CD14-positive monocyte (primary cell): ENCODE measurements at regions not wholly inside any gene's neighbourhood (a gene's known extent, or its start where the extent isn't known, plus 50 kb on each side); places are given as distances from the start of the nearest gene placed in this dataset.
"Not testable (repeated sequence)": the region's sequence is repeated elsewhere in the genome, so short reads cannot be mapped to it uniquely, and the experiment has no call there.

Experiments used
- DNase-seq, 3 donors: peaks; one replicate each; pipeline ENCODE4 v3.0.0-alpha.2; 2011 to 2022
- H2AFZ ChIP-seq: 2 replicates; pipeline ENCODE4 v1.6.0; 2012; ENCODE audit warnings: mild to moderate bottlenecking, low read depth, low read length, inconsistent platforms; ENCODE audit not compliant: insufficient read depth, poor library complexity, severe bottlenecking
- H3K27ac ChIP-seq, 2 donors: 1 replicate in 1 of 2; 2 replicates in 1 of 2; pipeline ENCODE4 v1.5.1; 2012 to 2013; ENCODE audit warnings: low read length in 2 of 2, control low read depth in 1 of 2, inconsistent platforms in 1 of 2, low read depth in 1 of 2, mild to moderate bottlenecking in 1 of 2
- H3K27me3 ChIP-seq, 2 donors: one replicate each; pipeline versions ENCODE4 v1.6.0 to v1.6.1; 2011 to 2013; ENCODE audit warnings: low read length in 2 of 2; ENCODE audit not compliant: control insufficient read depth in 2 of 2, insufficient read depth in 2 of 2
- H3K36me3 ChIP-seq, 2 donors: replicated peaks in 1 of 2; 1 replicate in 1 of 2; 2 replicates in 1 of 2; pipeline versions ENCODE4 v1.5.1 to v1.6.1; 2012 to 2013; ENCODE audit warnings: low read length in 2 of 2, control low read depth in 1 of 2, inconsistent platforms in 1 of 2, mild to moderate bottlenecking in 1 of 2; ENCODE audit not compliant: insufficient read depth in 2 of 2, control insufficient read depth in 1 of 2
- H3K4me1 ChIP-seq, 2 donors: 1 replicate in 1 of 2; 2 replicates in 1 of 2; pipeline versions ENCODE4 v1.5.1 to v1.6.1; 2012 to 2013; ENCODE audit warnings: low read length in 2 of 2, control low read depth in 1 of 2, inconsistent platforms in 1 of 2, mild to moderate bottlenecking in 1 of 2, moderate library complexity in 1 of 2; ENCODE audit not compliant: insufficient read depth in 2 of 2, control insufficient read depth in 1 of 2
- H3K4me2 ChIP-seq: replicated peaks from 2 replicates; pipeline ENCODE3; 2012; ENCODE audit warnings: low read length, moderate library complexity, mild to moderate bottlenecking; ENCODE audit not compliant: poor library complexity, severe bottlenecking; ENCODE audit errors: extremely low read depth
- H3K4me3 ChIP-seq, 3 experiments: fragments of 200-600 bp in 1 of 3; sonication (generic) in 1 of 3; replicated peaks in 1 of 3; 1 replicate in 2 of 3; 2 replicates in 1 of 3; pipeline ENCODE4 v1.5.1; 2011 to 2013; ENCODE audit warnings: low read length in 3 of 3, mild to moderate bottlenecking in 3 of 3, control low read depth in 2 of 3, low read depth in 2 of 3, inconsistent platforms in 1 of 3, moderate library complexity in 1 of 3
- H3K79me2 ChIP-seq: 2 replicates; pipeline ENCODE4 v1.6.0; 2012; ENCODE audit warnings: mild to moderate bottlenecking, control low read depth, inconsistent platforms, low read length, moderate library complexity; ENCODE audit not compliant: insufficient read depth
- H3K9ac ChIP-seq: 2 replicates; pipeline ENCODE4 v1.6.0; 2017; ENCODE audit warnings: low read length, mild to moderate bottlenecking; ENCODE audit not compliant: insufficient read depth, poor library complexity, severe bottlenecking
- H3K9me3 ChIP-seq, 2 donors: replicated peaks in 1 of 2; 1 replicate in 1 of 2; 2 replicates in 1 of 2; pipeline versions ENCODE4 v1.5.1 to v1.6.1; 2012 to 2013; ENCODE audit warnings: low read length in 2 of 2, control low read depth in 1 of 2; ENCODE audit not compliant: control insufficient read depth in 1 of 2, insufficient read depth in 1 of 2
- H4K20me1 ChIP-seq: 2 replicates; pipeline ENCODE4 v1.6.0; 2012; ENCODE audit warnings: mild to moderate bottlenecking, low read length, control low read depth, moderate library complexity; ENCODE audit not compliant: insufficient read depth
- H3K27ac Mint-ChIP-seq, 7 donors: one replicate each; pipeline ENCODE4 v1.8.0; 2020; ENCODE audit warnings: mild to moderate bottlenecking in 7 of 7, mixed read lengths in 7 of 7, moderate library complexity in 6 of 7, inconsistent platforms in 2 of 7
- H3K27me3 Mint-ChIP-seq, 3 donors: one replicate each; pipeline ENCODE4 v1.8.0; 2021 to 2022; ENCODE audit warnings: low read depth in 3 of 3, mild to moderate bottlenecking in 3 of 3, mixed read lengths in 3 of 3, moderate library complexity in 3 of 3, inconsistent platforms in 1 of 3
- H3K36me3 Mint-ChIP-seq, 2 donors: one replicate each; pipeline ENCODE4 v1.8.0; 2020; ENCODE audit warnings: mixed read lengths in 2 of 2, inconsistent platforms in 1 of 2, mild to moderate bottlenecking in 1 of 2
- H3K4me1 Mint-ChIP-seq: one replicate; pipeline ENCODE4 v1.8.0; 2020; ENCODE audit warnings: mild to moderate bottlenecking, mixed read lengths
- H3K4me3 Mint-ChIP-seq, 2 donors: one replicate each; pipeline ENCODE4 v1.8.0; 2020; ENCODE audit warnings: mild to moderate bottlenecking in 2 of 2, mixed read lengths in 2 of 2, moderate library complexity in 1 of 2
- H3K9me3 Mint-ChIP-seq, 7 donors: one replicate each; pipeline ENCODE4 v1.8.0; 2020 to 2022; ENCODE audit warnings: mixed read lengths in 7 of 7, mild to moderate bottlenecking in 6 of 7, moderate library complexity in 6 of 7, inconsistent platforms in 2 of 7
- CTCF ChIP-seq: fragments of 200-600 bp; IDR thresholded peaks from one replicate; pipeline ENCODE4 v1.8.0; 2022; ENCODE audit warnings: antibody characterized with exemption, mild to moderate bottlenecking
- WGBS: methylation state at CpG from one replicate; pipeline ENCODE4 v1.1.5; 2013; ENCODE audit warnings: missing lambda C conversion rate; ENCODE audit not compliant: insufficient coverage; 5-methylcytosine and 5-hydroxymethylcytosine counted together
- intact Hi-C, 2 donors: fragments of 100-400 bp; cut with micrococcal nuclease; formaldehyde crosslinking; loops; one replicate each; pipeline versions ENCODE4 v1.15.0 to v1.15.1; 2023

GRCh38 chr5:118290204-118290603 lies 698.1 kb downstream of the DTWD2 start:
- peaks cover 0 to 2% (median 2%) of the 10 kb centered on the region in 3 donors for H3K27me3 Mint-ChIP-seq
- intact Hi-C loops: no loop called here
- H3K36me3 Mint-ChIP-seq: no peaks in the 10 kb centered on the region
- Histone ChIP-seq H3K4me2 (no peak overlapping the region), H3K36me3 (no peaks in the 10 kb centered on the region), H2AFZ (no peak overlapping the region), H4K20me1 (no peaks in the 10 kb centered on the region), H3K79me2 (no peaks in the 10 kb centered on the region), H3K9me3 (peaks cover 0 to 4% of the 10 kb centered on the region in 2 donors), H3K9ac (no peak overlapping the region), H3K4me1 (no peaks in the 10 kb centered on the region), H3K27me3 (no peaks in the 10 kb centered on the region), H3K27ac (no peak overlapping the region), H3K4me3 (no peak overlapping the region)
- no CpG with 5 or more reads among the region's 1 CpG for WGBS
- no peaks in the 10 kb centered on the region for H3K4me1 Mint-ChIP-seq
- no peak for DNase-seq
- H3K4me3 Mint-ChIP-seq: no peak overlapping the region
- no peak overlapping the region for H3K27ac Mint-ChIP-seq
- no peak for TF ChIP-seq CTCF
- H3K9me3 Mint-ChIP-seq: peaks cover 0 to 5% (median 3%) of the 10 kb centered on the region in 7 donors

- H4K20me1 ChIP-seq, H3K4me3 Mint-ChIP-seq, H3K36me3 ChIP-seq, DNase-seq, H3K27ac Mint-ChIP-seq, H3K9me3 ChIP-seq, H3K79me2 ChIP-seq, H3K4me3 ChIP-seq, H3K27me3 ChIP-seq, H3K4me2 ChIP-seq, H3K4me1 ChIP-seq, H3K36me3 Mint-ChIP-seq, H3K4me1 Mint-ChIP-seq, H3K9ac ChIP-seq, intact Hi-C loops, H3K27me3 Mint-ChIP-seq, H2AFZ ChIP-seq, H3K27ac ChIP-seq: not testable (repeated sequence)
- peaks cover 3 to 12% (median 6%) of the 10 kb centered on the region in 7 donors for H3K9me3 Mint-ChIP-seq
- 80% methylated on average over 1 of the region's 4 CpGs for WGBS
Observed at GRCh38 chr5:118284230-118284629, 704.1 kb downstream of the DTWD2 start.

- H3K9ac ChIP-seq, H3K27ac Mint-ChIP-seq, H3K27me3 Mint-ChIP-seq, H3K36me3 Mint-ChIP-seq, H3K36me3 ChIP-seq, DNase-seq, intact Hi-C loops, H3K4me3 Mint-ChIP-seq, H3K4me1 Mint-ChIP-seq, H4K20me1 ChIP-seq, H3K27me3 ChIP-seq, H3K4me2 ChIP-seq, H3K9me3 ChIP-seq, H2AFZ ChIP-seq, H3K4me1 ChIP-seq, H3K79me2 ChIP-seq, H3K27ac ChIP-seq, H3K4me3 ChIP-seq: not testable (repeated sequence)
- WGBS: 93% methylated on average over 19 of the region's 42 CpGs
- H3K9me3 Mint-ChIP-seq: peaks cover 3 to 12% (median 6%) of the 10 kb centered on the region in 7 donors
Observed at GRCh38 chr5:118282480-118283038, 705.8 kb downstream of the DTWD2 start.
